GM12878 (cell line): ENCODE measurements at regions not wholly inside any gene's neighbourhood (a gene's known extent, or its start where the extent isn't known, plus 50 kb on each side); places are given as distances from the start of the nearest gene placed in this dataset.

Experiments used
- ATAC-seq: fragments of 200-7000 bp; cut with Tn5 transposase; 3 replicates; pipeline ENCODE4 v1.9.1; 2020; ENCODE audit warnings: mild to moderate bottlenecking, moderate library complexity
- BruUV-seq: library from RNA; stranded (reverse); fragments of 400-500 nt; replicated peaks from 2 replicates; lab custom pipeline; 2021; lab: Mats Ljungman, UMichigan
- CTCF ChIA-PET: fragments of 300-600 bp; sonication (Branson Sonifier 250); formaldehyde crosslinking; extraction: SDS; loops from one replicate; lab custom pipeline; 2021; ENCODE audit warnings: inconsistent platforms; lab: Yijun Ruan, JAX
- POLR2A ChIA-PET: fragments of 350-600 bp; formaldehyde crosslinking; extraction: SDS; loops from one replicate; lab custom pipeline; 2021; ENCODE audit warnings: inconsistent platforms; lab: Charles Lee
- RAD21 ChIA-PET: fragments of 300-600 bp; sonication (Branson Sonifier 250); formaldehyde crosslinking; loops from one replicate; lab custom pipeline; 2023; ENCODE audit warnings: antibody characterized with exemption; ENCODE audit not compliant: unreplicated experiment; lab: Charles Lee
- SMC1A ChIA-PET: fragments of 300-600 bp; sonication (Branson Sonifier 250); formaldehyde crosslinking; loops from one replicate; lab custom pipeline; 2023; ENCODE audit not compliant: unreplicated experiment, uncharacterized antibody; lab: Charles Lee
- DNase-seq: peaks from one replicate; pipeline ENCODE4 v3.0.0-alpha.2; 2011; ENCODE audit warnings: low read depth, low spot score
- FAIRE-seq: peaks from 3 replicates; lab custom pipeline; 2011; peaks lifted over from hg19 to GRCh38; lab: Jason Lieb, UNC
- H2AFZ ChIP-seq: 2 replicates; pipeline ENCODE4 v1.6.0; 2011; ENCODE audit warnings: low read depth, low read length, control low read depth; ENCODE audit not compliant: control insufficient read depth
- H3K27ac ChIP-seq: 2 replicates; pipeline ENCODE4 v1.5.1; 2011; ENCODE audit warnings: control low read depth; ENCODE audit not compliant: control insufficient read depth, insufficient read depth
- H3K27me3 ChIP-seq, 2 experiments: replicated peaks in 1 of 2; 2 replicates each; pipeline versions ENCODE4 v1.6.0 to v1.6.1; 2011; ENCODE audit warnings: low read length in 1 of 2; ENCODE audit not compliant: control insufficient read depth in 2 of 2, insufficient read depth in 2 of 2
- H3K36me3 ChIP-seq, 2 experiments: 2 replicates each; pipeline ENCODE4 v1.5.1; 2011; ENCODE audit warnings: low read length in 1 of 2; ENCODE audit not compliant: control insufficient read depth in 2 of 2, insufficient read depth in 2 of 2
- H3K4me1 ChIP-seq: 2 replicates; pipeline ENCODE4 v1.6.1; 2011; ENCODE audit warnings: mild to moderate bottlenecking, low read length, moderate library complexity, mixed read lengths; ENCODE audit not compliant: control insufficient read depth, insufficient read depth
- H3K4me2 ChIP-seq: 2 replicates; pipeline ENCODE4 v1.6.0; 2011; ENCODE audit warnings: control low read depth; ENCODE audit not compliant: control insufficient read depth, insufficient read depth
- H3K4me3 ChIP-seq: fragments of 200-600 bp; sonication (generic); 2 replicates; pipeline ENCODE4 v1.5.1; 2016
- H3K79me2 ChIP-seq: 2 replicates; pipeline ENCODE4 v1.6.0; 2011; ENCODE audit warnings: low read length; ENCODE audit not compliant: control insufficient read depth, insufficient read depth
- H3K9ac ChIP-seq: 2 replicates; pipeline ENCODE4 v1.8.0; 2011; ENCODE audit warnings: low read length, control low read depth, mixed read lengths; ENCODE audit not compliant: control insufficient read depth, insufficient read depth
- H3K9me3 ChIP-seq: replicated peaks from 3 replicates; pipeline ENCODE4 v1.5.1; 2011; ENCODE audit warnings: mild to moderate bottlenecking, low read length; ENCODE audit not compliant: control insufficient read depth, insufficient read depth
- H4K20me1 ChIP-seq: 2 replicates; pipeline ENCODE4 v1.6.0; 2011; ENCODE audit not compliant: control insufficient read depth, insufficient read depth
- CBFB ChIP-seq: IDR thresholded peaks from 2 replicates; pipeline ENCODE4 v1.6.1; 2016; ENCODE audit warnings: antibody characterized with exemption, low read depth
- HDGF ChIP-seq: fragments of 450-650 bp; IDR thresholded peaks from 2 replicates; pipeline ENCODE4 v1.6.1; 2016; ENCODE audit warnings: antibody characterized with exemption
- KLF5 ChIP-seq: fragments of 450-650 bp; IDR thresholded peaks from 2 replicates; pipeline ENCODE4 v1.6.1; 2014; ENCODE audit warnings: mild to moderate bottlenecking; ENCODE audit not compliant: partially characterized antibody
- MXI1 ChIP-seq: fragments of 150-350 bp; IDR thresholded peaks from 2 replicates; pipeline ENCODE4 v1.6.1; 2011; ENCODE audit warnings: low read depth, mild to moderate bottlenecking, inconsistent platforms, low read length, improper control_type of control experiment
- PAX8 ChIP-seq: fragments of 450-650 bp; IDR thresholded peaks from 2 replicates; pipeline ENCODE4 v1.6.1; 2017; ENCODE audit warnings: mild to moderate bottlenecking, moderate library complexity
- POLR2A ChIP-seq: IDR thresholded peaks from 2 replicates; pipeline ENCODE4 v1.6.1; 2011; ENCODE audit warnings: low read depth, mild to moderate bottlenecking, low read length
- POLR2AphosphoS5 ChIP-seq: IDR thresholded peaks from 2 replicates; pipeline ENCODE4 v1.6.1; 2011; ENCODE audit warnings: mild to moderate bottlenecking, low read length, inconsistent platforms
- RUNX3 ChIP-seq: IDR thresholded peaks from 2 replicates; pipeline ENCODE4 v1.6.1; 2012; ENCODE audit warnings: low read length, inconsistent platforms
- SREBF2 ChIP-seq: IDR thresholded peaks from 2 replicates; pipeline ENCODE4 v1.6.1; 2012; ENCODE audit warnings: mild to moderate bottlenecking, low read length
- TCF7 ChIP-seq: IDR thresholded peaks from 2 replicates; pipeline ENCODE4 v1.6.1; 2014; ENCODE audit warnings: antibody characterized with exemption, borderline replicate concordance
- ZNF622 ChIP-seq: fragments of 450-650 bp; IDR thresholded peaks from 2 replicates; pipeline ENCODE4 v1.6.1; 2017; ENCODE audit warnings: mild to moderate bottlenecking, inconsistent platforms
- ZZZ3 ChIP-seq: IDR thresholded peaks from 2 replicates; pipeline ENCODE4 v1.6.1; 2011; ENCODE audit warnings: low read depth; ENCODE audit not compliant: control insufficient read depth, insufficient read length
- WGBS: methylation state at CpG from one replicate; pipeline ENCODE4 v1.1.6; 2016; ENCODE audit warnings: low lambda C conversion rate; ENCODE audit not compliant: insufficient replicate concordance, insufficient coverage; ENCODE audit errors: missing lambda C conversion rate; 5-methylcytosine and 5-hydroxymethylcytosine counted together
- in situ Hi-C: fragments of 300-500 bp; cut with MboI; formaldehyde crosslinking; loops from 9 replicates; pipeline ENCODE4 v1.14.3; 2018; ENCODE audit warnings: mixed read lengths
- intact Hi-C: fragments of 100-400 bp; cut with micrococcal nuclease; formaldehyde crosslinking; loops from one replicate; pipeline ENCODE4 v1.14.2; 2022; ENCODE audit not compliant: unreplicated experiment
- TF ChIP-seq, protein P1 (sequence below): fragments of 450-650 bp; IDR thresholded peaks from 2 replicates; pipeline ENCODE4 v1.6.1; 2017; ENCODE audit warnings: borderline replicate concordance
- TF ChIP-seq, protein P2 (sequence below): fragments of 450-650 bp; IDR thresholded peaks from 2 replicates; pipeline ENCODE4 v1.6.1; 2017; ENCODE audit warnings: mild to moderate bottlenecking, moderate library complexity
- TF ChIP-seq, protein P3 (sequence below): fragments of 450-650 bp; IDR thresholded peaks from 2 replicates; pipeline ENCODE4 v1.6.1; 2017; ENCODE audit warnings: antibody characterized with exemption, mild to moderate bottlenecking, moderate library complexity

DNA sequence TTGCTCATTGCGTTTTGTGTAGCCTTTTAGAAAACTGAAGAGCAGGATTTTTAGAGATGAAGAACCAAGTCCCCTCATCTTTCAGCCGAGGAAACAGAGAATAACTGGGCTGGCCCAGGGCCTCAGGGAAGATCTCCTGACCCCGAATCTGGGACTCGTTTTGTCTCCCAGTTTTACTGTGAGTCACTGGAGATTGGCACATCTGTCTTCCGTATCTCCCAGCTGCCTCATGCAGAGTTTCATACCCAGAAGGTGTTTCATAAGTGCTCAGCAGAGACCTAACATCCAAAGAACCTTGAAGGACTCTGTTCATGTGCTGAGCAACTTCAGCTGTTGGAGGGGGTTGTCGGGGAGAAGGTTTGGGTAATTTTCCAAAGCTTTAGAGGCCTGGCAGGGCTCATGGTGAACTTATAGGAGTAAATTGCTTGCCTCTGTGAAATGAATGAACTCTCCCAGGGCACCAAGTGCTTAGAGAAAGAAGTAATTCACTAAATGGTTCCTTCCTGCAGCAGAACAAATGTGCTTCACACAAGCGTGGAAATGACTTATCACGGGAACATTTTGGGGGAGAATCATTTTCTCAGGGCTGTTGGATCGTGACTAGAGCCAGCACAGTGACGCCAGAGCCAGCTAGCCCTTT, 121.4 kb downstream of the FAM43A start:
- H3K4me1 ChIP-seq = no peaks in the 10 kb centered on the region
- ChIA-PET RAD21 (no interaction called here), CTCF (no interaction called here), POLR2A (no interaction called here), SMC1A (no interaction called here)
- H3K79me2 ChIP-seq = no peaks in the 10 kb centered on the region
- no peak for DNase-seq
- no peaks in the 10 kb centered on the region for H3K9me3 ChIP-seq
- ATAC-seq = no peak
- no peak overlapping the region for H3K4me3 ChIP-seq
- no peak overlapping the region for H3K4me2 ChIP-seq
- FAIRE-seq = no peak
- H4K20me1 ChIP-seq = no peaks in the 10 kb centered on the region
- no peaks in the 10 kb centered on the region for H3K36me3 ChIP-seq
- no TSS peak for BruUV-seq
- H3K9ac ChIP-seq = no peak overlapping the region
- H3K27ac ChIP-seq = no peak overlapping the region
- peaks cover 8 to 10% of the 10 kb centered on the region in 2 experiments; a peak in 3 of 4 replicates for H3K27me3 ChIP-seq
- WGBS = 33% methylated on average over 10 of the region's 10 CpGs
- intact Hi-C loops (no loop called here), in situ Hi-C loops (no loop called here)
- H2AFZ ChIP-seq = no peak overlapping the region
- no peak for TF ChIP-seq SREBF2
- TF ChIP-seq, protein P1, sequence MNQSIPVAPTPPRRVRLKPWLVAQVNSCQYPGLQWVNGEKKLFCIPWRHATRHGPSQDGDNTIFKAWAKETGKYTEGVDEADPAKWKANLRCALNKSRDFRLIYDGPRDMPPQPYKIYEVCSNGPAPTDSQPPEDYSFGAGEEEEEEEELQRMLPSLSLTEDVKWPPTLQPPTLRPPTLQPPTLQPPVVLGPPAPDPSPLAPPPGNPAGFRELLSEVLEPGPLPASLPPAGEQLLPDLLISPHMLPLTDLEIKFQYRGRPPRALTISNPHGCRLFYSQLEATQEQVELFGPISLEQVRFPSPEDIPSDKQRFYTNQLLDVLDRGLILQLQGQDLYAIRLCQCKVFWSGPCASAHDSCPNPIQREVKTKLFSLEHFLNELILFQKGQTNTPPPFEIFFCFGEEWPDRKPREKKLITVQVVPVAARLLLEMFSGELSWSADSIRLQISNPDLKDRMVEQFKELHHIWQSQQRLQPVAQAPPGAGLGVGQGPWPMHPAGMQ = no peak
- no peak for TF ChIP-seq POLR2A
- TF ChIP-seq KLF5 = no peak
- TF ChIP-seq CBFB = no peak
- no peak for TF ChIP-seq MXI1
- TF ChIP-seq PAX8 = no peak
- TF ChIP-seq ZNF622 = no peak
- TF ChIP-seq RUNX3 = no peak
- TF ChIP-seq, protein P2, sequence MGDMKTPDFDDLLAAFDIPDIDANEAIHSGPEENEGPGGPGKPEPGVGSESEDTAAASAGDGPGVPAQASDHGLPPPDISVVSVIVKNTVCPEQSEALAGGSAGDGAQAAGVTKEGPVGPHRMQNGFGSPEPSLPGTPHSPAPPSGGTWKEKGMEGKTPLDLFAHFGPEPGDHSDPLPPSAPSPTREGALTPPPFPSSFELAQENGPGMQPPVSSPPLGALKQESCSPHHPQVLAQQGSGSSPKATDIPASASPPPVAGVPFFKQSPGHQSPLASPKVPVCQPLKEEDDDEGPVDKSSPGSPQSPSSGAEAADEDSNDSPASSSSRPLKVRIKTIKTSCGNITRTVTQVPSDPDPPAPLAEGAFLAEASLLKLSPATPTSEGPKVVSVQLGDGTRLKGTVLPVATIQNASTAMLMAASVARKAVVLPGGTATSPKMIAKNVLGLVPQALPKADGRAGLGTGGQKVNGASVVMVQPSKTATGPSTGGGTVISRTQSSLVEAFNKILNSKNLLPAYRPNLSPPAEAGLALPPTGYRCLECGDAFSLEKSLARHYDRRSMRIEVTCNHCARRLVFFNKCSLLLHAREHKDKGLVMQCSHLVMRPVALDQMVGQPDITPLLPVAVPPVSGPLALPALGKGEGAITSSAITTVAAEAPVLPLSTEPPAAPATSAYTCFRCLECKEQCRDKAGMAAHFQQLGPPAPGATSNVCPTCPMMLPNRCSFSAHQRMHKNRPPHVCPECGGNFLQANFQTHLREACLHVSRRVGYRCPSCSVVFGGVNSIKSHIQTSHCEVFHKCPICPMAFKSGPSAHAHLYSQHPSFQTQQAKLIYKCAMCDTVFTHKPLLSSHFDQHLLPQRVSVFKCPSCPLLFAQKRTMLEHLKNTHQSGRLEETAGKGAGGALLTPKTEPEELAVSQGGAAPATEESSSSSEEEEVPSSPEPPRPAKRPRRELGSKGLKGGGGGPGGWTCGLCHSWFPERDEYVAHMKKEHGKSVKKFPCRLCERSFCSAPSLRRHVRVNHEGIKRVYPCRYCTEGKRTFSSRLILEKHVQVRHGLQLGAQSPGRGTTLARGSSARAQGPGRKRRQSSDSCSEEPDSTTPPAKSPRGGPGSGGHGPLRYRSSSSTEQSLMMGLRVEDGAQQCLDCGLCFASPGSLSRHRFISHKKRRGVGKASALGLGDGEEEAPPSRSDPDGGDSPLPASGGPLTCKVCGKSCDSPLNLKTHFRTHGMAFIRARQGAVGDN = no peak
- no peak for TF ChIP-seq POLR2AphosphoS5
- TF ChIP-seq TCF7 = no peak
- TF ChIP-seq, protein P3, sequence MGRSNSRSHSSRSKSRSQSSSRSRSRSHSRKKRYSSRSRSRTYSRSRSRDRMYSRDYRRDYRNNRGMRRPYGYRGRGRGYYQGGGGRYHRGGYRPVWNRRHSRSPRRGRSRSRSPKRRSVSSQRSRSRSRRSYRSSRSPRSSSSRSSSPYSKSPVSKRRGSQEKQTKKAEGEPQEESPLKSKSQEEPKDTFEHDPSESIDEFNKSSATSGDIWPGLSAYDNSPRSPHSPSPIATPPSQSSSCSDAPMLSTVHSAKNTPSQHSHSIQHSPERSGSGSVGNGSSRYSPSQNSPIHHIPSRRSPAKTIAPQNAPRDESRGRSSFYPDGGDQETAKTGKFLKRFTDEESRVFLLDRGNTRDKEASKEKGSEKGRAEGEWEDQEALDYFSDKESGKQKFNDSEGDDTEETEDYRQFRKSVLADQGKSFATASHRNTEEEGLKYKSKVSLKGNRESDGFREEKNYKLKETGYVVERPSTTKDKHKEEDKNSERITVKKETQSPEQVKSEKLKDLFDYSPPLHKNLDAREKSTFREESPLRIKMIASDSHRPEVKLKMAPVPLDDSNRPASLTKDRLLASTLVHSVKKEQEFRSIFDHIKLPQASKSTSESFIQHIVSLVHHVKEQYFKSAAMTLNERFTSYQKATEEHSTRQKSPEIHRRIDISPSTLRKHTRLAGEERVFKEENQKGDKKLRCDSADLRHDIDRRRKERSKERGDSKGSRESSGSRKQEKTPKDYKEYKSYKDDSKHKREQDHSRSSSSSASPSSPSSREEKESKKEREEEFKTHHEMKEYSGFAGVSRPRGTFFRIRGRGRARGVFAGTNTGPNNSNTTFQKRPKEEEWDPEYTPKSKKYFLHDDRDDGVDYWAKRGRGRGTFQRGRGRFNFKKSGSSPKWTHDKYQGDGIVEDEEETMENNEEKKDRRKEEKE = no peak
- TF ChIP-seq ZZZ3 = no peak
- no peak for TF ChIP-seq HDGF
